ENCODE measurements at regions not wholly inside any gene's neighbourhood (a gene's known extent, or its start where the extent isn't known, plus 50 kb on each side); places are given as distances from the start of the nearest gene placed in this dataset.

GRCh38 chr22:49026494-49027367 lies 800.9 kb downstream of the BRD1 start:
- WGBS, 3 donors, result 57 to 68% (median 58%) methylated on average over 12 of the region's 12 CpGs
- DNase-seq, result no peak
- no peak overlapping the region for H3K27ac ChIP-seq
- H3K27me3 ChIP-seq, result no peaks in the 10 kb centered on the region
- TF ChIP-seq EP300 (IDR thresholded peaks at IDR 0.05) (no peak), POLR2A (IDR thresholded peaks at IDR 0.05) (no peak), CTCF (IDR thresholded peaks at IDR 0.05) (no peak)
- H3K4me3 ChIP-seq, result no peak overlapping the region
- intact Hi-C loops (cut with DNase I), result no loop called here
- H3K36me3 ChIP-seq, result no peaks in the 10 kb centered on the region
- H3K9me3 ChIP-seq, result no peaks in the 10 kb centered on the region
- no peaks in the 10 kb centered on the region for H3K4me1 ChIP-seq (ENCODE audit: insufficient read depth)

- H3K27ac ChIP-seq, result no peak overlapping the region
- DNase-seq, result peak in 1 of 5 donors; percentile 8
- H3K4me1 ChIP-seq (ENCODE audit: insufficient read depth), result no peaks in the 10 kb centered on the region
- H3K4me3 ChIP-seq, result no peak overlapping the region
- no peaks in the 10 kb centered on the region for H3K36me3 ChIP-seq
- no peaks in the 10 kb centered on the region for H3K9me3 ChIP-seq
- WGBS, 3 donors, result 84 to 87% (median 87%) methylated on average over 17 of the region's 17 CpGs
- intact Hi-C loops (cut with DNase I), result no loop called here
- H3K27me3 ChIP-seq, result no peaks in the 10 kb centered on the region
- no peak for TF ChIP-seq POLR2A (IDR thresholded peaks at IDR 0.05)
- TF ChIP-seq CTCF (IDR thresholded peaks at IDR 0.05), result no peak
- TF ChIP-seq EP300 (IDR thresholded peaks at IDR 0.05), result no peak
Measured at GRCh38 chr22:49025791-49026493, 801.7 kb downstream of the BRD1 start.

DNA sequence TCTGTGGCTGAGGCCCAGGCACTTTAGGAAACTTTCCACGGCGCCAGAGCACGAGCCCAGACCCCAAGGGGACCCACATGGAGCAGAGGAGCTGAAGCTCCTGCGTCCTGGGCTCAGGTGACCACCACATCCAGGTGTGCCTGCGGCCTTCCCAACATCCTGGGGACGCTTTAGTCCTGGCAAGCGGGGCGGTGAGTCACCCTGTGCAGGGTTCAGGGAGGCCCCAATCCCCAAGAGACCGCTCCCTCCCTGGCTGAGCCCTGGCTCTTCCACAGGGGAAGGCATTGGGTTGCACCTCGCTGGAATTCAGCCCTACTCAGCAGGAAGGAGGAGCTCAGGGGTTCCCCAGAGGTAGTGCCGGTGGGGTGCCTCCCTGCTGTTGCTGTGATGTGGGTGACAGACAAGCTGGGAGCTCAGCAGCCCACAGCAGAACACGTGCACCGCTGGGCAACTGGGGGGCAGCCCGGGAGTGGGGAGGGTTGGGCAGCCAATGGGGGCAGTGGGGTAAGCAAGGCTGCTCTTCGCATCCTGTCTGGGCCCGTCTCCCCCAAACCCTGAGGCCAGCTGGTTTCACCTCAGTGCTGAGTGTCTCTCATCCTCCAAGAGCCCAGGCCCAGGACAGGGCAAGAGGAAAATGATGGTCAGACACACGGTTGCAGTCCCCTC lies 802.8 kb downstream of the BRD1 start:
- Histone ChIP-seq H3K4me1 (ENCODE audit: insufficient read depth) (no peaks in the 10 kb centered on the region), H3K4me3 (no peak overlapping the region), H3K36me3 (no peaks in the 10 kb centered on the region), H3K27me3 (no peaks in the 10 kb centered on the region), H3K9me3 (no peaks in the 10 kb centered on the region), H3K27ac (no peak overlapping the region)
- intact Hi-C loops (cut with DNase I), result no loop called here
- TF ChIP-seq CTCF (IDR thresholded peaks at IDR 0.05) (no peak), POLR2A (IDR thresholded peaks at IDR 0.05) (no peak), EP300 (IDR thresholded peaks at IDR 0.05) (no peak)
- peak in 1 of 5 donors; percentile 19 for DNase-seq
- 75 to 84% (median 84%) methylated on average over 17 of the region's 17 CpGs for WGBS, 3 donors

GRCh38 chr22:49023879-49024774 lies 803.5 kb downstream of the BRD1 start:
- WGBS, 3 donors, result 85 to 88% (median 86%) methylated on average over 36 to 38 of the region's 38 CpGs
- TF ChIP-seq CTCF (IDR thresholded peaks at IDR 0.05) (no peak), POLR2A (IDR thresholded peaks at IDR 0.05) (no peak), EP300 (IDR thresholded peaks at IDR 0.05) (no peak)
- intact Hi-C loops (cut with DNase I), result no loop called here
- DNase-seq, result peak in 1 of 5 donors; percentile 11
- Histone ChIP-seq H3K9me3 (no peaks in the 10 kb centered on the region), H3K4me3 (no peak overlapping the region), H3K4me1 (ENCODE audit: insufficient read depth) (no peaks in the 10 kb centered on the region), H3K27ac (no peak overlapping the region), H3K36me3 (no peaks in the 10 kb centered on the region), H3K27me3 (no peaks in the 10 kb centered on the region)
